Gastroesophageal sphincter (tissue), 4 donors: ENCODE measurements at regions not wholly inside any gene's neighbourhood (a gene's known extent, or its start where the extent isn't known, plus 50 kb on each side); places are given as distances from the start of the nearest gene placed in this dataset.

Experiments
- ATAC-seq: fragments of 150-250 bp; one replicate; pipeline ENCODE4 v1.9.1; 2016; ENCODE audit warnings: mild to moderate bottlenecking, moderate library complexity
- H3K27ac ChIP-seq, 4 donors: fragments of 200-600 bp; sonication (generic) in 3 of 4; 1 replicate in 3 of 4; 2 replicates in 1 of 4; pipeline ENCODE4 v1.5.1; 2016 to 2019
- H3K27me3 ChIP-seq: fragments of 200-600 bp; sonication (generic); one replicate; pipeline ENCODE4 v1.5.1; 2019
- H3K36me3 ChIP-seq, 2 donors: fragments of 200-600 bp; sonication (generic); one replicate each; pipeline ENCODE4 v1.5.1; 2019; ENCODE audit warnings: control low read depth in 1 of 2
- H3K4me1 ChIP-seq, 3 donors: fragments of 200-600 bp; sonication (generic); 1 replicate in 2 of 3; 2 replicates in 1 of 3; pipeline ENCODE4 v1.5.1; 2016 to 2019; ENCODE audit warnings: control low read depth in 2 of 3
- H3K4me3 ChIP-seq, 2 donors: fragments of 200-600 bp; sonication (generic); one replicate each; pipeline ENCODE4 v1.5.1; 2019; ENCODE audit warnings: mild to moderate bottlenecking in 1 of 2, moderate library complexity in 1 of 2
- H3K9me3 ChIP-seq, 3 donors: fragments of 200-600 bp; sonication (generic); one replicate each; pipeline ENCODE4 v1.5.1; 2017 to 2019; ENCODE audit warnings: control low read depth in 2 of 3
- CTCF ChIP-seq, 4 experiments: fragments of 200-600 bp in 2 of 4; fragments of 450-650 bp in 2 of 4; sonication (generic) in 1 of 4; IDR thresholded peaks; one replicate each; pipeline ENCODE4 v1.5.1; 2017 to 2019; ENCODE audit warnings: antibody characterized with exemption in 4 of 4, mild to moderate bottlenecking in 2 of 4, moderate library complexity in 2 of 4
- EP300 ChIP-seq: sonication (generic); formaldehyde crosslinking; IDR thresholded peaks from one replicate; pipeline ENCODE4 v1.6.1; 2017; ENCODE audit warnings: antibody characterized with exemption, mild to moderate bottlenecking
- POLR2A ChIP-seq, 2 donors: fragments of 450-650 bp; IDR thresholded peaks; one replicate each; pipeline ENCODE4 v1.6.1; 2017; ENCODE audit warnings: antibody characterized with exemption in 2 of 2, mild to moderate bottlenecking in 2 of 2, moderate library complexity in 1 of 2
- POLR2AphosphoS5 ChIP-seq: sonication (generic); formaldehyde crosslinking; IDR thresholded peaks from one replicate; pipeline ENCODE4 v1.6.1; 2017; ENCODE audit warnings: antibody characterized with exemption
- WGBS, 2 donors: methylation state at CpG; one replicate each; pipeline ENCODE4 v1.1.5; 2018; ENCODE audit warnings: low coverage in 1 of 2; 5-methylcytosine and 5-hydroxymethylcytosine counted together

DNA sequence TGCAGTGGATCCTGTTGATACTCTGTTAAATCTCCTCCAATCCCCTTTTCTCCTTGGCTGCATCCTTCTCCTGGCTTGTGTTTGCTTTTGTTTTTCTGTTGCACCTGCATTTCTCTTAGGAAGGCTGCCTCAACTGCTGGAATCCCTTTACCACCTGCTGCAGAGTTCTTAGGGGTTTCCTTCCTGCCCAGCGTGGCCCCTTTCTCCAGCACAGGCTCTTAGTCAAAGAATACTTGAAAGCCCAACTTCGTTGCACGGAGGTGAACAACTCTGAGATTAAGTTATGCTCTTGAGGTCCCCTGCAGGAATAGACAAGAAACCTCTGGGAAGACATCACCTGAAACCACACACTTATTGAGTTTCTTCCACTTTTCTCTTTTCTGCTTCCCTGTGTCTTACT lies 121.6 kb upstream of the GRM7 start:
- 30 to 46% methylated on average over 2 to 3 of the region's 3 CpGs for WGBS, 2 donors
- no peak overlapping the region for H3K4me3 ChIP-seq
- no peaks in the 10 kb centered on the region for H3K9me3 ChIP-seq
- TF ChIP-seq CTCF (IDR thresholded peaks at IDR 0.05): no peak
- no peak for TF ChIP-seq POLR2AphosphoS5
- no peak for TF ChIP-seq EP300
- no peak for TF ChIP-seq POLR2A (IDR thresholded peaks at IDR 0.05)
- H3K27ac ChIP-seq: no peak overlapping the region
- no peak for ATAC-seq
- no peaks in the 10 kb centered on the region for H3K36me3 ChIP-seq
- no peaks in the 10 kb centered on the region for H3K27me3 ChIP-seq
- H3K4me1 ChIP-seq: no peaks in the 10 kb centered on the region

GRCh38 chr3:6743067-6743720 lies 117.7 kb upstream of the GRM7 start:
- ATAC-seq: no peak
- Histone ChIP-seq H3K36me3 (no peaks in the 10 kb centered on the region), H3K4me3 (no peak overlapping the region), H3K4me1 (no peaks in the 10 kb centered on the region), H3K27ac (no peak overlapping the region), H3K9me3 (no peaks in the 10 kb centered on the region), H3K27me3 (no peaks in the 10 kb centered on the region)
- TF ChIP-seq POLR2AphosphoS5 (no peak), CTCF (IDR thresholded peaks at IDR 0.05) (no peak), POLR2A (IDR thresholded peaks at IDR 0.05) (no peak), EP300 (no peak)
- 91% methylated on average over 7 of the region's 7 CpGs for WGBS, 2 donors

DNA sequence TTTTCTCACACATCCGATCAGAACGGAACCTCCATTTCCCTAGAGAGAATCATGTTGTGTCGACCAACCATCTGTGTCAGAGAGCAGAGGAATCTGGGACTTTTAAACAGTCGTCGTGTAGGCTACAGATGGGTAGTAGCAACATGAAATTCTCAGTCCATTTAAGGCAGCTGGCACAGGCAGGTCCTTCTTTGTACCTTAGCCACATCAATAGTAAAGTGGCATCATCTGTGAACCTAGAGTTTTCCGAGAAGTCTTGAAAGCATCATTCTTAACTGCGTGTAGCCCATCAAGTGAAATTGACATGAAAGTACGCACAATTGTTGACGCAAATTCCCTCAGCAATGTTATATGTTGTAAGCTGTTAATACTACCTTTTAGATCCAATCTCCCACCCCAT lies 114.5 kb upstream of the GRM7 start:
- no peak for ATAC-seq
- TF ChIP-seq CTCF (IDR thresholded peaks at IDR 0.05): no peak
- no peak for TF ChIP-seq POLR2A (IDR thresholded peaks at IDR 0.05)
- no peak for TF ChIP-seq POLR2AphosphoS5
- TF ChIP-seq EP300: no peak
- 89 to 92% methylated on average over 7 to 9 of the region's 9 CpGs for WGBS, 2 donors

DNA sequence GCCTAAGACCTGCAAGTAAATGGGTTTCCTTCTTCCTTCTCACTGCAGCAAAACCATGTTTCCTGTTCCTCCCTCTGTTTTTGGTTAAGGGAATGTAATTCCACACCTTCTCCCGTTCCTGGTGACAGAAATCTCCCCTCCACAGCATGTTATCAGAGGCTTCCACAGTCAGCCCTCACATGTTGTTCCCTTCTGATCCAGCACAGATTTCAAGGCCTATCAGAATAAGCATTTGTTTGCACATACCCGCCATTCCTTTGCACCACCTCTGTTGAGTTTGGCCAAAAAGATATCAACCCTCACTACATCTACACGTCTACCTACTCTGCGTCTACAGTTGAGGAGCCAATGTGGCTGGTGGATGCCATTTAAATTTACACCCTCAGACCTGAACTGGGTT lies 113.9 kb upstream of the GRM7 start:
- no peak for ATAC-seq
- WGBS, 2 donors: 89 to 95% methylated on average over 3 to 4 of the region's 4 CpGs

More for the DNA sequence above, 114.5 kb upstream of the GRM7 start:
- Histone ChIP-seq H3K27me3 (no peaks in the 10 kb centered on the region), H3K27ac (no peak overlapping the region), H3K9me3 (no peaks in the 10 kb centered on the region), H3K36me3 (no peaks in the 10 kb centered on the region), H3K4me1 (no peaks in the 10 kb centered on the region), H3K4me3 (no peak overlapping the region)

More for the DNA sequence above, 113.9 kb upstream of the GRM7 start:
- Histone ChIP-seq H3K36me3 (no peaks in the 10 kb centered on the region), H3K4me1 (no peaks in the 10 kb centered on the region), H3K27me3 (no peaks in the 10 kb centered on the region), H3K4me3 (no peak overlapping the region), H3K9me3 (no peaks in the 10 kb centered on the region), H3K27ac (no peak overlapping the region)
- no peak for TF ChIP-seq POLR2AphosphoS5
- TF ChIP-seq EP300: no peak
- no peak for TF ChIP-seq CTCF (IDR thresholded peaks at IDR 0.05)
- no peak for TF ChIP-seq POLR2A (IDR thresholded peaks at IDR 0.05)
